ENCODE measurements at regions not wholly inside any gene's neighbourhood (a gene's known extent, or its start where the extent isn't known, plus 50 kb on each side); places are given as distances from the start of the nearest gene placed in this dataset.

DNA sequence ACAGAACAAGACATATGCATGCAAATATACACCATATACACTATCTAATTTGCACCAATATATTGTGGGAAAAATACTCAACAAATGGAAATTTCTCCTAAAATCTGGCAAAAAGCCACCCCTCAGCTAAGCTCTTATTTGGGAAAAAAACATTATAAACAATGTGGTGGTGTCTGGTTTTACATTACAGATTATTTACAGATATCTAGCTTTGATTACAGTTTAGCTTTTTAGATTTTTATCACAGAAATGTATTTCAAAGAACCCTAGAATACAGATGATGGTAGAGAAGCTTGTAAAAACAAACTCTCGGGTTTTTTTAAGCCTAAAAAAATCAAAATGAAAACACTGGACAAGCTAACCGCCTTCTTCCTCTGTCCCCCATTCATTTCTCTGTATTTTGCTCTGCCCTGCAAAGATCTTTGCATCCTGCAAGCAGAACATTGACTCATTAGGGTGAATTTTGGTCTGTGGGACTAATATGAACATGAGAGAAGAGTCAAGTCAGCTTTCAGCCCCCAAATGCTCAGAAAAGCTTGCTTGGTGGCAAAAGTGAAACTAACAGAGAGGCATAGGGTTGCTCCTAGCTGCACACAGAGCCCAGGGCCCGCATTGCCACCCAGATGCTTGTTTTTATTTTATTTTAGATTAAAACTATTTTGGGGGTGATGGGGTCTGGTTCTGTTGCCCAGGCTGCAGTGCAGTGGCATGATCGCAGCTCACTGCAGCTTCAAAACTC lies 88.8 kb upstream of the LYZL1 start:
- TF ChIP-seq, protein P1, sequence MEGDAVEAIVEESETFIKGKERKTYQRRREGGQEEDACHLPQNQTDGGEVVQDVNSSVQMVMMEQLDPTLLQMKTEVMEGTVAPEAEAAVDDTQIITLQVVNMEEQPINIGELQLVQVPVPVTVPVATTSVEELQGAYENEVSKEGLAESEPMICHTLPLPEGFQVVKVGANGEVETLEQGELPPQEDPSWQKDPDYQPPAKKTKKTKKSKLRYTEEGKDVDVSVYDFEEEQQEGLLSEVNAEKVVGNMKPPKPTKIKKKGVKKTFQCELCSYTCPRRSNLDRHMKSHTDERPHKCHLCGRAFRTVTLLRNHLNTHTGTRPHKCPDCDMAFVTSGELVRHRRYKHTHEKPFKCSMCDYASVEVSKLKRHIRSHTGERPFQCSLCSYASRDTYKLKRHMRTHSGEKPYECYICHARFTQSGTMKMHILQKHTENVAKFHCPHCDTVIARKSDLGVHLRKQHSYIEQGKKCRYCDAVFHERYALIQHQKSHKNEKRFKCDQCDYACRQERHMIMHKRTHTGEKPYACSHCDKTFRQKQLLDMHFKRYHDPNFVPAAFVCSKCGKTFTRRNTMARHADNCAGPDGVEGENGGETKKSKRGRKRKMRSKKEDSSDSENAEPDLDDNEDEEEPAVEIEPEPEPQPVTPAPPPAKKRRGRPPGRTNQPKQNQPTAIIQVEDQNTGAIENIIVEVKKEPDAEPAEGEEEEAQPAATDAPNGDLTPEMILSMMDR (IDR thresholded peaks at IDR 0.05): no peak
- no peak for TF ChIP-seq POLR2AphosphoS5 (IDR thresholded peaks at IDR 0.05; ENCODE audit: low read depth, low read length)
- TF ChIP-seq, protein P2, sequence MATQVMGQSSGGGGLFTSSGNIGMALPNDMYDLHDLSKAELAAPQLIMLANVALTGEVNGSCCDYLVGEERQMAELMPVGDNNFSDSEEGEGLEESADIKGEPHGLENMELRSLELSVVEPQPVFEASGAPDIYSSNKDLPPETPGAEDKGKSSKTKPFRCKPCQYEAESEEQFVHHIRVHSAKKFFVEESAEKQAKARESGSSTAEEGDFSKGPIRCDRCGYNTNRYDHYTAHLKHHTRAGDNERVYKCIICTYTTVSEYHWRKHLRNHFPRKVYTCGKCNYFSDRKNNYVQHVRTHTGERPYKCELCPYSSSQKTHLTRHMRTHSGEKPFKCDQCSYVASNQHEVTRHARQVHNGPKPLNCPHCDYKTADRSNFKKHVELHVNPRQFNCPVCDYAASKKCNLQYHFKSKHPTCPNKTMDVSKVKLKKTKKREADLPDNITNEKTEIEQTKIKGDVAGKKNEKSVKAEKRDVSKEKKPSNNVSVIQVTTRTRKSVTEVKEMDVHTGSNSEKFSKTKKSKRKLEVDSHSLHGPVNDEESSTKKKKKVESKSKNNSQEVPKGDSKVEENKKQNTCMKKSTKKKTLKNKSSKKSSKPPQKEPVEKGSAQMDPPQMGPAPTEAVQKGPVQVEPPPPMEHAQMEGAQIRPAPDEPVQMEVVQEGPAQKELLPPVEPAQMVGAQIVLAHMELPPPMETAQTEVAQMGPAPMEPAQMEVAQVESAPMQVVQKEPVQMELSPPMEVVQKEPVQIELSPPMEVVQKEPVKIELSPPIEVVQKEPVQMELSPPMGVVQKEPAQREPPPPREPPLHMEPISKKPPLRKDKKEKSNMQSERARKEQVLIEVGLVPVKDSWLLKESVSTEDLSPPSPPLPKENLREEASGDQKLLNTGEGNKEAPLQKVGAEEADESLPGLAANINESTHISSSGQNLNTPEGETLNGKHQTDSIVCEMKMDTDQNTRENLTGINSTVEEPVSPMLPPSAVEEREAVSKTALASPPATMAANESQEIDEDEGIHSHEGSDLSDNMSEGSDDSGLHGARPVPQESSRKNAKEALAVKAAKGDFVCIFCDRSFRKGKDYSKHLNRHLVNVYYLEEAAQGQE (IDR thresholded peaks at IDR 0.05; ENCODE audit: insufficient read depth in 1 of 2, low read depth in 2 of 2, low read length in 1 of 2): no peak

All from Panc1 (cell line).